Superior temporal gyrus (tissue), 1 donor: ENCODE measurements at regions not wholly inside any gene's neighbourhood (a gene's known extent, or its start where the extent isn't known, plus 50 kb on each side); places are given as distances from the start of the nearest gene placed in this dataset.

Experiments used
- DNase-seq: peaks from one replicate; pipeline ENCODE4 v3.0.0-alpha.2; 2016; ENCODE audit errors: extremely low spot score

DNA sequence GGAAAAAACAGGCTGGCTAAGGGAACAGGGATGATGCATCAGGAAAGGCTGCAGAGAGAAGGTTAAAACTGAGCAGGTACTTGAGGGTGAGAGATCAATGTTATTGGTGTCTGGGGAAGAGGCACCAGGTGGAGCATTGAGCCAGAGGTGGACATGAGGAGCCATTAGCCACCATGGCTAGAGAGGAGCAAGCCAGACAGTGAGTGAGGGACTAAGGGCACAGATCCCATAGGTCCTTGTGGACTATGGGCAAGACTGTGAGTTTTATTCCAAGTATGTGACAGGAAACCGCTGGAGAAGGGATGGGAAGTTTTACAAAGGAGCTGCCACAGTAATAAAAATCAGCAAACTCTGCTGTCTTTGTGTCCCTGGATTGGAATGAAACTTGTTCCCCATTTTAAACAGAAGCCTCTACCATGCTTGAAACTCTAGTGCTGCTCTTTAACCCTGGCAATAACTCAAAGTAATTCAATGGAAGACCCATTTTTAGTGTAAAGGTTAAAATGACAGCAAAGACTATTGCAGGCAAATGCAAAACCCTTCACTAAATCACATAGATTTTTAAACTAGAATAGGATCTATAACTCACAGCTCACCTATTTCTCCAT, 349.8 kb downstream of the ENC1 start:
- no peak for DNase-seq

- no peak for DNase-seq
These were observed 350.8 kb downstream of the ENC1 start for GRCh38 chr5:74289691-74290090.

DNA sequence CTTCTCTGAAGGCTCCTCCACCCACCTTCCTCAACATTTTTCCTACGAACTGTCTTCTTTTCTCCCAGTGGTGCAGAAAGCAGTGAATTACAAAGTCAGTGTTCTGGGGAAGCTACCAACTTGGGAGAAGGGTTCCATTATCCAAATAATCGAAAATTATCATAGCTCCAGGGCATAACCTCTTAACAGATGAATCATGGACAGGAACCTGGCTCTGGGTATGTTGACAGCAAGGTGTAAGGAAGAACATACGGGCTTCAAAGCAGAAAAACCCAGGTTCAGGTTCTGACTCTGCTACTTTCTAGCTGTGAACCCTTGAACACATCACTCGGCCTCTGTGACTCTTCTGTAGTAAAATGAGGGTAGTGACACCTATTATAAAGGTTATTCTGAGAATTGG, 351.3 kb downstream of the ENC1 start:
- peak; percentile 42 for DNase-seq

DNA sequence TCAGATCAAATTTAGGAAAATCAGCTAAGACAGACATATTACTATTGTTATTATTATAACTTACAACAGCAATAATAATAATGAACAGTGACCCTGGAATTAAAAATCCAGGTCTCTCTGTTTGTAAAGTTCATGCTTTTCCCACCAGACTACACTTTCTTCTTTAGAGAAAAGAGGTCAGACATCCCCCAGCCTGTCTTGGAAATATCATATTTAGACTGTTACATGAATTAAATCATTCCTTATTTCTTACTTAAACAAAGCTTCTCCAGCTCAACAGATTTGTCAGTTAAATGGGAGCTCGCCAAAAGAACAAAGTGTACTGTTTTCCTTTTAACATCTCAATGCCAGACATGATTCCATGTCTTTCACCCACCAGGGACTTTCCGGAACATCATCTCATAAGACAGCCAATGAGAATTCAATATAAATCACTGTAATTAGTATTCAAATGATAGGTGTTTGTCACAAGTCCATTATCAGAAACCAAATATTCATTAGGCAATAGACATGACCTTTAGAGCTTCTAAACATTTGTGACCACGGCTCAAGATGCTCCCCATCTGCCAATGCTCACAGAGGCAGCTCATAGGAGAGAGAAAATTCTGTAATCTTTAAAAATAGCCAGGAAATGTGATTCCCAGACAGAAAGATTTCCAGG, 351.9 kb downstream of the ENC1 start:
- peak; percentile 65 for DNase-seq

GRCh38 chr5:74288038-74288437, 352.5 kb downstream of the ENC1 start:
- no peak for DNase-seq

DNA sequence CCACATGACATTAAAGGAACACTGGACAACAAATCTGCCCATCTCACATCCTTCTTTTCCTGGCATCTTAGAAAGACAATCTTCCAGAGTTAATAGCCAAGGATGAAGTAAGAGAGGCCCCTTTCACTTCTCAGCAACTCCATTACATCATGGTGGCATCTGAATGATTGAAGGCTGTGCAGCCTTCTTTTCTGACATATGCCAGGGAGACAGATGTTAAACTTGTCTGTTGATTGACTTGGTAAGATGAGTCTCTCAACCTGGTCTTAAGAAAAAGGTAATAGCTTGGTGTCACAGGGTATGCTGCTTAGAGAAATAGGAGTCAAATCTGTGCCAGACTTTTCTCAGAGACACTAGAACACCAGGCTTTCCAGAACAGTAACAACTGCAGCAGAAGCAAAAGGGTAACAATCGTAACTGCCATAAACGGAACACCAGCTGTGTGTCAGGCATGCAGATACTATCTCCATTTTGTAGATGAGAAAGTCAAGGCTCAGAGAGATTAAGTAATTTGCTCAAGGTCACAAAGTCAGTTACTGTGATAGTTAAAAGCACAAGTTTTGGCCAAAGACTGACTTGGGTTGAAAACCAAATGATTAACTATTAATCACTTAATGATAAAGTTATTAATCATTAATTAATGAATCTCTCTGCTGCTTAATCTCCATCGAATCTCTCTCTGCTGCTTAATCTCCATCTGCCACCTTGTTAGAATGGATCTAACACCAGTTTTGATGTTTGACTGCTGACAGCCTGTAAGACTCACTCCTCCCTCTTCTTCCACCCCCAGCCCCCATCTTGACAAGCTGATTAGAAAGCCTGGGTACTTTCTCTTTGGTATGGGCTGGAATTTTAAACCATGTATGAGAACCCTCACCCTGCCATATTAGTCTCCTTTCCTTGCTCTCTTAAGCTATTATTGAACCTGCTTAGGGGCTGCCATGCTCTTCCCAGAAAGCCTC, 353.5 kb downstream of the ENC1 start:
- no peak for DNase-seq

GRCh38 chr5:74285675-74286280, 354.8 kb downstream of the ENC1 start:
- DNase-seq: peak; percentile 46

- no peak for DNase-seq
These were observed 358.0 kb downstream of the ENC1 start for GRCh38 chr5:74282490-74282889.

GRCh38 chr5:74281166-74281565, 359.4 kb downstream of the ENC1 start:
- no peak for DNase-seq

GRCh38 chr5:74280306-74280705, 360.2 kb downstream of the ENC1 start:
- DNase-seq: no peak

DNA sequence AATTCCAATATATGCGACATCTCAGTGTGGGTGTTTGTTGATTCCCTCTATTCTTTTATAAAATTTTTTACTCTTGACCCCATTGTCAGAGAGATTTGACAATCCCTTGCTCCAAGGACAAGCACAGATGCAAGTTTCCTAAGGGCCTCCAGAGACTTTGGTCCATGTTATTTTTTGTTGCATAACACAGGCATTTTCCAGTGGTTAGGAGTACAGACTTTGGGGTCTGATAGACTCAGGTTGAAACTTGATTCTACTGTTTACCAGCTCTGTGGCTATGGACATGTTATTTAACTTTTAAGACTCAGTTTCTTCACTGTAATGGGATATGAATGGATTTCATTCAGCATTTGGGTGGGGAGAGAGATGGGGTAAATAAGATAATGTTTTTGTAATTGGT, 361.3 kb downstream of the ENC1 start:
- DNase-seq: no peak

DNA sequence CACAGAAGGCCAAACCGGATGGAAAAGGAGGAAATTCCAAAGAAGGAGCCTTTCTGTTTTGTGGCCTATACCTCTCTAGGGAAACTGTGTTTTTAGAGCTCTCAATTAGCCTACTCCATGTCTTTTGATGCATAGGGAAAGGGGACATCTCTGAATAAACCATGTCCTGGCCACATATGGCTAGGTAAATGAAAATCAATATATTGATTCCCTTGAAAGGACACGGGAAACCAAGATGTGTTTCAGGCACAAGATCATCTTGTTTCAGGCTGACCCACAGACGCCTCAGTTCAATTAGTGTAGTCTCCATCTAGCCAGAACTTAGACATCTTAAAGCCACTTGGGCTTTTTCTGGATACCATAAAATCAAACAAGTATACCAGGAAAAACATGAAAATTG, 363.1 kb downstream of the ENC1 start:
- DNase-seq: no peak

GRCh38 chr5:74275171-74275992, 365.1 kb downstream of the ENC1 start:
- DNase-seq: no peak

- DNase-seq: no peak
These were observed 366.2 kb downstream of the ENC1 start for GRCh38 chr5:74274326-74274725.

GRCh38 chr5:74272831-74273451, 367.6 kb downstream of the ENC1 start:
- no peak for DNase-seq

- no peak for DNase-seq
These were observed 368.3 kb downstream of the ENC1 start for GRCh38 chr5:74272024-74272775.

DNA sequence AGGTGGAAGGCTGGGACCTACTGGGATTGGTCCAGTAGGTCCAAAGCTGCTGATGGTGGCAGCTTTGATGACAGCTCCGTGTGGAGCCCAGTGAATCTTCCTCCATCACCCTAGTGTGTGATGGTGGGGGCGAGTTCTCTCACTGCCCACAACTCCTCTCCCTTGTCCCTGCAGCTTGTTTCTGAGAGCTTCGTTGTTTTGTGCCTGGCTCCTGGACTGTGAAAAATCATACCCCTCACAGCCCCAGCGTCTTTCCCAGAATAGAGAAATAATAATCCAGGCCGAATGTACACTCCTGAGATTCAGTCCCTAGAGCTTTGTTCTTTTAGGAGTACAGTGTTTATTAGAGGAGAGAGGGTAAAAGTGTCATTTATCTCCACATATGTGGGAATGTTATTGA, 372.2 kb downstream of the ENC1 start:
- DNase-seq: no peak

DNA sequence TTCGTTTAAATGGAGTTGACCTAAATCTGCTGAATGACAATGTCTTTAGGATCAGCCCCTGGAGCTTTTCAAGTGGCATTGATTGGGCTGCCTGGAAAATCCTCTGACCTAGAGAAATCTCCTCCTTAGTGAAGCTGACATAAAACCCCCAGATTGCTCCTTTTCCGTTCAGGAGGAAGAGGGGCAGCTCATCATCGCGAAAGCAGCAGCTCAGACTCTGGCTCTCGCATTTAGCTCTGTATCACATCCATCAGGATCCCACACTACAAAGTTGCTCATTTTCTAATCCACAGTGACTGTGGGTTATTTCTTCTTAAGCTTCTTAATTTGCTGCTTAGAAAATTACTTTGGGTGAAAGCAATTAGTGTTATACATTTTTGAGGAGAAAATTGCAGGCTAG, 373.7 kb downstream of the ENC1 start:
- DNase-seq: no peak

- DNase-seq: no peak
These were observed 374.4 kb downstream of the ENC1 start for GRCh38 chr5:74266132-74266531.

DNA sequence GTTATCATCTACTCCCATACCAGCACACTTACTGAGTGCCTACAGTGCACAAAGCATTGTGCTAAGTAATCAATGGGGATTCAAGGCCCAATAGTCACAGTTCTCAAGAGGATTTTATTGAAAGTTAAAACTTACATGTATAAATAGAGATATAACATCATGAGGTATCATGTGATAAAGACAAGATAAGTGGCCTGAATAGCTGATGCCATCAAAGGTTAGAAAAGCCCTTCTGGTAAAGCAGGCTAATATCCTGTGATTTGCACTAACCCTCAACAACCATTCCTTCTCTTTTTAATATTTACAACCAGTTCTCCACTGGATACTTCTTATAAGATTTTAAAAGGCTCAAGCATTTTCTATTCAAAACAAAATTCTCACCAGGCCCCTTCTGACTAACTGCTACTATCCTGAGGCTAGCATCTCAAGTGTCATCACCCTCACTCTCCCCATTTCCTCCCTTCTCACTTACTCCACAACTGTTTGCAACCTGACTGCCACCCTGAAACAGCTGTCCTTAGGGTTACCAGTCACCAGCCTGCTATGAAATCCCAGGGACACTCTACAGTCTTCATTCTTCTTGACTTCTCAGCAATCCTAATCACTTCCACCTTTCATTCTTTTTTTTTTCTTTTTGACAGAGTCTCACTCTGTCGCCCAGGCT, 377.9 kb downstream of the ENC1 start:
- no peak for DNase-seq
